ENCODE measurements at regions not wholly inside any gene's neighbourhood (a gene's known extent, or its start where the extent isn't known, plus 50 kb on each side); places are given as distances from the start of the nearest gene placed in this dataset.

DNA sequence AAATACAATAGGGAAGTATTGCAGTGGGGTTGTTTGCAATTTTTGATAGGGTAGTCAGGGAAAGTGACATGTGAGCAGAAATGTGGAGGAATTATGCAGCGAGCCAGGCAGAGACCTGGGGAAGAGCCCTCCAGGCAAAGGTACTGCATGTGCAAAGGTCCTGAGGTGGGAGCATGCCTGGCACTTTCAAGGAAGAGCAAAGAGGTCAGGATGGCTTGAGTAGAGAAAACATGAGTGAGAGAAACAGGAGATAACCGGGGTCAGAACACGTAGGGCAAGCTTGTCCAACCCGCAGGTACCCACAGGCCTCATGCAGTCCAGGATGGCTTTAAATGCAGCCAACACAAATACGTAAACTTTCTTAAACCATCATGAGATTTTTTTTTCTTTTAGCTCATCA, 71.0 kb downstream of the COQ2 start:
- TF ChIP-seq, protein P1, sequence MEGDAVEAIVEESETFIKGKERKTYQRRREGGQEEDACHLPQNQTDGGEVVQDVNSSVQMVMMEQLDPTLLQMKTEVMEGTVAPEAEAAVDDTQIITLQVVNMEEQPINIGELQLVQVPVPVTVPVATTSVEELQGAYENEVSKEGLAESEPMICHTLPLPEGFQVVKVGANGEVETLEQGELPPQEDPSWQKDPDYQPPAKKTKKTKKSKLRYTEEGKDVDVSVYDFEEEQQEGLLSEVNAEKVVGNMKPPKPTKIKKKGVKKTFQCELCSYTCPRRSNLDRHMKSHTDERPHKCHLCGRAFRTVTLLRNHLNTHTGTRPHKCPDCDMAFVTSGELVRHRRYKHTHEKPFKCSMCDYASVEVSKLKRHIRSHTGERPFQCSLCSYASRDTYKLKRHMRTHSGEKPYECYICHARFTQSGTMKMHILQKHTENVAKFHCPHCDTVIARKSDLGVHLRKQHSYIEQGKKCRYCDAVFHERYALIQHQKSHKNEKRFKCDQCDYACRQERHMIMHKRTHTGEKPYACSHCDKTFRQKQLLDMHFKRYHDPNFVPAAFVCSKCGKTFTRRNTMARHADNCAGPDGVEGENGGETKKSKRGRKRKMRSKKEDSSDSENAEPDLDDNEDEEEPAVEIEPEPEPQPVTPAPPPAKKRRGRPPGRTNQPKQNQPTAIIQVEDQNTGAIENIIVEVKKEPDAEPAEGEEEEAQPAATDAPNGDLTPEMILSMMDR (IDR thresholded peaks at IDR 0.05; ENCODE audit: insufficient read depth, low read length, poor library complexity, severe bottlenecking): no peak
- TF ChIP-seq EZH2phosphoT487 (conservative IDR thresholded peaks at IDR 0.05; ENCODE audit: low read length): no peak

Data from SU-DHL-6 (cell line).